Endothelial cell (in vitro differentiated cells): ENCODE measurements at regions not wholly inside any gene's neighbourhood (a gene's known extent, or its start where the extent isn't known, plus 50 kb on each side); places are given as distances from the start of the nearest gene placed in this dataset.

Experiments
- DNase-seq: peaks from one replicate; pipeline ENCODE4 v3.0.0; 2021; ENCODE audit warnings: low spot score
- H3K27ac Mint-ChIP-seq: one replicate; pipeline ENCODE4 v1.8.0; 2021; ENCODE audit warnings: mixed read lengths, inconsistent platforms; ENCODE audit not compliant: unreplicated experiment
- H3K27me3 Mint-ChIP-seq: one replicate; pipeline ENCODE4 v1.8.0; 2021; ENCODE audit warnings: mild to moderate bottlenecking, moderate library complexity, mixed read lengths, inconsistent platforms; ENCODE audit not compliant: unreplicated experiment
- H3K36me3 Mint-ChIP-seq: one replicate; pipeline ENCODE4 v1.8.0; 2021; ENCODE audit warnings: mild to moderate bottlenecking, low read depth, mixed read lengths, inconsistent platforms; ENCODE audit not compliant: unreplicated experiment
- H3K4me1 Mint-ChIP-seq: one replicate; pipeline ENCODE4 v1.8.0; 2021; ENCODE audit warnings: mild to moderate bottlenecking, mixed read lengths, inconsistent platforms; ENCODE audit not compliant: unreplicated experiment
- H3K4me3 Mint-ChIP-seq: one replicate; pipeline ENCODE4 v1.8.0; 2021; ENCODE audit warnings: mild to moderate bottlenecking, mixed read lengths, inconsistent platforms; ENCODE audit not compliant: unreplicated experiment
- H3K9me3 Mint-ChIP-seq: one replicate; pipeline ENCODE4 v1.8.0; 2021; ENCODE audit warnings: mixed read lengths, inconsistent platforms; ENCODE audit not compliant: unreplicated experiment
- CTCF ChIP-seq: fragments of 200-600 bp; sonication (generic); IDR thresholded peaks from one replicate; pipeline ENCODE4 v1.5.0; 2021; ENCODE audit warnings: antibody characterized with exemption; ENCODE audit not compliant: unreplicated experiment

GRCh38 chr5:2158109-2158508 is 275.4 kb upstream of the IRX4 start:
- H3K4me3 Mint-ChIP-seq = no peak overlapping the region
- H3K9me3 Mint-ChIP-seq = peaks cover 4% of the 10 kb centered on the region
- no peaks in the 10 kb centered on the region for H3K4me1 Mint-ChIP-seq
- H3K36me3 Mint-ChIP-seq = no peaks in the 10 kb centered on the region
- no peak for DNase-seq
- no peak overlapping the region for H3K27ac Mint-ChIP-seq
- peaks cover 4% of the 10 kb centered on the region for H3K27me3 Mint-ChIP-seq
- TF ChIP-seq CTCF = no peak

- Mint-ChIP-seq H3K27me3 (peaks cover 4% of the 10 kb centered on the region), H3K4me3 (no peak overlapping the region), H3K36me3 (no peaks in the 10 kb centered on the region), H3K27ac (no peak overlapping the region), H3K9me3 (peaks cover 4% of the 10 kb centered on the region), H3K4me1 (no peaks in the 10 kb centered on the region)
- DNase-seq = no peak
- no peak for TF ChIP-seq CTCF
These were observed 274.6 kb upstream of the IRX4 start for GRCh38 chr5:2157372-2157771.

- H3K27me3 Mint-ChIP-seq = peaks cover 4% of the 10 kb centered on the region
- H3K4me3 Mint-ChIP-seq = no peak overlapping the region
- peaks cover 4% of the 10 kb centered on the region for H3K9me3 Mint-ChIP-seq
These were observed 273.8 kb upstream of the IRX4 start for GRCh38 chr5:2156358-2157059.

GRCh38 chr5:2155556-2155955 is 272.8 kb upstream of the IRX4 start:
- Mint-ChIP-seq H3K27me3 (peaks cover 4% of the 10 kb centered on the region), H3K27ac (no peak overlapping the region), H3K4me1 (no peaks in the 10 kb centered on the region), H3K4me3 (no peak overlapping the region), H3K9me3 (peaks cover 4% of the 10 kb centered on the region), H3K36me3 (no peaks in the 10 kb centered on the region)
- TF ChIP-seq CTCF = no peak
- no peak for DNase-seq

More at GRCh38 chr5:2156358-2157059, 273.8 kb upstream of the IRX4 start:
- no peaks in the 10 kb centered on the region for H3K4me1 Mint-ChIP-seq
- TF ChIP-seq CTCF = no peak
- DNase-seq = no peak
- no peaks in the 10 kb centered on the region for H3K36me3 Mint-ChIP-seq
- no peak overlapping the region for H3K27ac Mint-ChIP-seq

- H3K4me1 Mint-ChIP-seq = no peaks in the 10 kb centered on the region
- no peak for TF ChIP-seq CTCF
- no peak overlapping the region for H3K4me3 Mint-ChIP-seq
- no peaks in the 10 kb centered on the region for H3K36me3 Mint-ChIP-seq
- H3K27ac Mint-ChIP-seq = no peak overlapping the region
- DNase-seq = no peak
- peaks cover 4% of the 10 kb centered on the region for H3K27me3 Mint-ChIP-seq
- H3K9me3 Mint-ChIP-seq = no peaks in the 10 kb centered on the region
These were observed 271.1 kb upstream of the IRX4 start for GRCh38 chr5:2153802-2154201.
